Natural killer cell (primary cell): ENCODE measurements at regions not wholly inside any gene's neighbourhood (a gene's known extent, or its start where the extent isn't known, plus 50 kb on each side); places are given as distances from the start of the nearest gene placed in this dataset.

ENCODE experiments used
- ATAC-seq, 3 donors: fragments of 150-1000 bp in 2 of 3; fragments of 200-7000 bp in 1 of 3; cut with Tn5 transposase; 1 replicate in 1 of 3; 2 replicates in 2 of 3; pipeline ENCODE4 v1.10.0; 2021; ENCODE audit warnings: mild to moderate bottlenecking in 2 of 3, moderate library complexity in 2 of 3
- DNase-seq, 2 donors: peaks; one replicate each; pipeline versions ENCODE4 v3.0.0 to v3.0.0-alpha.2; 2013 to 2021; ENCODE audit warnings: mixed read lengths in 1 of 2
- H3K27ac ChIP-seq: one replicate; pipeline ENCODE4 v1.5.1; 2013; ENCODE audit warnings: mild to moderate bottlenecking, low read length
- H3K27me3 ChIP-seq: one replicate; pipeline ENCODE4 v1.6.1; 2013; ENCODE audit warnings: low read length; ENCODE audit not compliant: control insufficient read depth, insufficient read depth
- H3K36me3 ChIP-seq: one replicate; pipeline ENCODE4 v1.6.1; 2013; ENCODE audit warnings: low read length; ENCODE audit not compliant: control insufficient read depth, insufficient read depth
- H3K4me1 ChIP-seq: one replicate; pipeline ENCODE4 v1.6.1; 2013; ENCODE audit warnings: low read length; ENCODE audit not compliant: control insufficient read depth, insufficient read depth
- H3K4me3 ChIP-seq: one replicate; pipeline ENCODE4 v1.5.1; 2013; ENCODE audit warnings: low read length
- H3K9me3 ChIP-seq: one replicate; pipeline ENCODE4 v1.6.1; 2013; ENCODE audit warnings: low read length; ENCODE audit not compliant: control insufficient read depth, insufficient read depth
- H3K27ac Mint-ChIP-seq, 2 donors: one replicate each; pipeline ENCODE4 v1.8.0; 2022; ENCODE audit warnings: mild to moderate bottlenecking in 2 of 2, mixed read lengths in 2 of 2, moderate library complexity in 1 of 2
- H3K27me3 Mint-ChIP-seq, 2 donors: one replicate each; pipeline ENCODE4 v1.8.0; 2022; ENCODE audit warnings: low read depth in 2 of 2, mixed read lengths in 2 of 2
- H3K36me3 Mint-ChIP-seq: one replicate; pipeline ENCODE4 v1.8.0; 2022; ENCODE audit warnings: mixed read lengths
- H3K4me1 Mint-ChIP-seq, 2 donors: one replicate each; pipeline ENCODE4 v1.8.0; 2022; ENCODE audit warnings: mixed read lengths in 2 of 2
- H3K4me3 Mint-ChIP-seq: one replicate; pipeline ENCODE4 v1.8.0; 2022; ENCODE audit warnings: mild to moderate bottlenecking, moderate library complexity, mixed read lengths
- H3K9me3 Mint-ChIP-seq, 2 donors: one replicate each; pipeline ENCODE4 v1.8.0; 2022; ENCODE audit warnings: mixed read lengths in 2 of 2
- WGBS: methylation state at CpG from one replicate; pipeline ENCODE4 v1.1.7; 2013; ENCODE audit warnings: missing lambda C conversion rate; ENCODE audit not compliant: insufficient coverage; 5-methylcytosine and 5-hydroxymethylcytosine counted together
- intact Hi-C: fragments of 100-400 bp; cut with micrococcal nuclease; formaldehyde crosslinking; loops from one replicate; pipeline ENCODE4 v1.14.2; 2022
- TF ChIP-seq, protein P1 (sequence below): fragments of 200-600 bp; IDR thresholded peaks from one replicate; pipeline ENCODE4 v1.8.0; 2022; ENCODE audit warnings: antibody characterized with exemption

GRCh38 chr5:56670916-56671315 is 144.4 kb upstream of the MAP3K1 start:
- H3K4me1 Mint-ChIP-seq: peaks cover 27 to 32% of the 10 kb centered on the region in 2 donors
- H3K27me3 ChIP-seq: no peaks in the 10 kb centered on the region
- H3K27ac ChIP-seq: peak overlapping the region; percentile 86
- H3K9me3 Mint-ChIP-seq: no peaks in the 10 kb centered on the region
- no peaks in the 10 kb centered on the region for H3K36me3 ChIP-seq
- intact Hi-C loops: no loop called here
- WGBS: 82% methylated on average over 2 of the region's 2 CpGs
- peak overlapping the region; percentile 80 to 86 for H3K27ac Mint-ChIP-seq
- peaks cover 0 to 8% of the 10 kb centered on the region in 2 donors for H3K27me3 Mint-ChIP-seq
- peaks cover 22% of the 10 kb centered on the region for H3K4me1 ChIP-seq
- TF ChIP-seq, protein P1, sequence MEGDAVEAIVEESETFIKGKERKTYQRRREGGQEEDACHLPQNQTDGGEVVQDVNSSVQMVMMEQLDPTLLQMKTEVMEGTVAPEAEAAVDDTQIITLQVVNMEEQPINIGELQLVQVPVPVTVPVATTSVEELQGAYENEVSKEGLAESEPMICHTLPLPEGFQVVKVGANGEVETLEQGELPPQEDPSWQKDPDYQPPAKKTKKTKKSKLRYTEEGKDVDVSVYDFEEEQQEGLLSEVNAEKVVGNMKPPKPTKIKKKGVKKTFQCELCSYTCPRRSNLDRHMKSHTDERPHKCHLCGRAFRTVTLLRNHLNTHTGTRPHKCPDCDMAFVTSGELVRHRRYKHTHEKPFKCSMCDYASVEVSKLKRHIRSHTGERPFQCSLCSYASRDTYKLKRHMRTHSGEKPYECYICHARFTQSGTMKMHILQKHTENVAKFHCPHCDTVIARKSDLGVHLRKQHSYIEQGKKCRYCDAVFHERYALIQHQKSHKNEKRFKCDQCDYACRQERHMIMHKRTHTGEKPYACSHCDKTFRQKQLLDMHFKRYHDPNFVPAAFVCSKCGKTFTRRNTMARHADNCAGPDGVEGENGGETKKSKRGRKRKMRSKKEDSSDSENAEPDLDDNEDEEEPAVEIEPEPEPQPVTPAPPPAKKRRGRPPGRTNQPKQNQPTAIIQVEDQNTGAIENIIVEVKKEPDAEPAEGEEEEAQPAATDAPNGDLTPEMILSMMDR: no peak
- H3K9me3 ChIP-seq: no peaks in the 10 kb centered on the region
- H3K36me3 Mint-ChIP-seq: no peaks in the 10 kb centered on the region
- no peak for DNase-seq
- no peak overlapping the region for H3K4me3 ChIP-seq
- no peak overlapping the region for H3K4me3 Mint-ChIP-seq
- ATAC-seq: no peak

- H3K36me3 ChIP-seq: no peaks in the 10 kb centered on the region
- TF ChIP-seq, protein P1: no peak
- H3K9me3 ChIP-seq: no peaks in the 10 kb centered on the region
- H3K27me3 ChIP-seq: no peaks in the 10 kb centered on the region
- WGBS: 28% methylated on average over 10 of the region's 10 CpGs
- Mint-ChIP-seq H3K27me3 (peaks cover 0 to 7% of the 10 kb centered on the region in 2 donors), H3K4me1 (peaks cover 27 to 32% of the 10 kb centered on the region in 2 donors), H3K36me3 (no peaks in the 10 kb centered on the region), H3K27ac (peak overlapping the region; percentile 80 to 86), H3K4me3 (peak overlapping the region; percentile 54), H3K9me3 (no peaks in the 10 kb centered on the region)
- intact Hi-C loops: no loop called here
- DNase-seq (peak; percentile 20 to 57), ATAC-seq (peak; percentile 67 to 98 (median 81))
- peak overlapping the region; percentile 86 for H3K27ac ChIP-seq
- H3K4me3 ChIP-seq: no peak overlapping the region
- H3K4me1 ChIP-seq: peaks cover 22% of the 10 kb centered on the region
Observed at GRCh38 chr5:56669534-56670483, 145.5 kb upstream of the MAP3K1 start.

DNA sequence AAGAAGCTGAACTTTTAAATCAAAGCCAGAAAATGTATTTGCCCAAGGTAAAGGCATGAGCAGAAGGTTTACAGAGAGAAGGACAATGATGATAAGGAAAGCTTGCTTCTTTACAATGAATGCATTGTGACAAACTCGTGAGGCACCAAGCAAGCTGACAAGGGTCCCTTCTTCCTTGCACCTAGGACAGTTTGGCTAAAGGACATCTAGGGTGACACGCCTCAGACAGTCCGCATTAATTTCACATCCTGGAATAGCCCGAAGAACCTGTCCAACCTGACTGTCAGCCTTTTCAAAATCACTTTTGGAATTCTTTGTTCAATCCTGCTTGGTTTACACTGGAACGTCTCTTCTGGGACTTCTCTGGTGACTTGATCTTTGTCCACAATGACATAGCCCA is 146.4 kb upstream of the MAP3K1 start:
- TF ChIP-seq, protein P1: no peak
- Histone ChIP-seq H3K4me1 (peaks cover 22% of the 10 kb centered on the region), H3K36me3 (no peaks in the 10 kb centered on the region), H3K4me3 (no peak overlapping the region), H3K27ac (peak overlapping the region; percentile 86), H3K9me3 (no peaks in the 10 kb centered on the region), H3K27me3 (no peaks in the 10 kb centered on the region)
- Mint-ChIP-seq H3K36me3 (no peaks in the 10 kb centered on the region), H3K4me3 (no peak overlapping the region), H3K4me1 (peaks cover 27 to 32% of the 10 kb centered on the region in 2 donors), H3K9me3 (no peaks in the 10 kb centered on the region), H3K27ac (peak overlapping the region in 1 of 2 donors; percentile 80), H3K27me3 (peaks cover 0 to 2% of the 10 kb centered on the region in 2 donors)
- WGBS: 78% methylated on average over 5 of the region's 5 CpGs
- no peak for DNase-seq
- intact Hi-C loops: no loop called here
- ATAC-seq: no peak
